ENCODE measurements at regions not wholly inside any gene's neighbourhood (a gene's known extent, or its start where the extent isn't known, plus 50 kb on each side); places are given as distances from the start of the nearest gene placed in this dataset.

DNA sequence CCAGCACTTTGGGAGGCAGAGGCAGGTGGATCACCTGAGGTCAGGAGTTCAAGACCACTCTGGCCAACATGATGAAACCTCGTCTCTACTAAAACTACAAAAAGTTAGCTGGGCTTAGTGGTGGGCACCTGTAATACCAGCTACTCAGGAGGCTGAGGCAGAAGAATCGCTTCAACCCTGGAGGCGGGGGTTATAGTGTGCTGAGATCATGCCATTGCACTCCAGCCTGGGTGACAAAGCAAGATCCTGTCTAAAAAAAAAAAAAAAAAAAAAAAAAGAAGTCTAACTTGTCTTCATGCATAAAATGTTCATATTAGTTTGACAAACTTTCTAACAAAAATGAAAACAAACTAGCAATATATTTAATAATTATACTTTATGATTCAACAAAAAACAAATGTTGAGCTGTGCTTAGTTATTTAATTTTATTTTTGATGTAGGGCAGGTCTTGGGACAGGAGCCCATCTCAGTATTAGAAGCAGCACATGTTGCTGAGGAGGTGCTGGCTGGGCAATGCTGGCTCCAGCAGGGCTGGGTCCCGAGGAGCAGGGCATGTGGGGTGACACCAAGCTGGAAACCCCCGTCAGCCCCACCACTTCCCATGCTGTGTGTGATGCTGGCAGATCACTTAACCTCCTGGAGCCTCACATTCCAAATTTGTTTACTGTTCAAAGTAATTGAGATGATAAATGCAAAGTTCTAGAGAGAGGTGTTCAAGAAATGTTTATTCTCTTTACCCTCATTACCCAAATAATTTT, 335.3 kb upstream of the KLF6 start:
- H3K4me3 Mint-ChIP-seq (ENCODE audit: unreplicated experiment): no peak overlapping the region
- no peak for DNase-seq (ENCODE audit: unreplicated experiment)
- intact Hi-C loops (cut with micrococcal nuclease): no loop called here
- H3K27me3 Mint-ChIP-seq (ENCODE audit: insufficient read depth, unreplicated experiment): peaks cover 11% of the 10 kb centered on the region
- TF ChIP-seq, protein P1, sequence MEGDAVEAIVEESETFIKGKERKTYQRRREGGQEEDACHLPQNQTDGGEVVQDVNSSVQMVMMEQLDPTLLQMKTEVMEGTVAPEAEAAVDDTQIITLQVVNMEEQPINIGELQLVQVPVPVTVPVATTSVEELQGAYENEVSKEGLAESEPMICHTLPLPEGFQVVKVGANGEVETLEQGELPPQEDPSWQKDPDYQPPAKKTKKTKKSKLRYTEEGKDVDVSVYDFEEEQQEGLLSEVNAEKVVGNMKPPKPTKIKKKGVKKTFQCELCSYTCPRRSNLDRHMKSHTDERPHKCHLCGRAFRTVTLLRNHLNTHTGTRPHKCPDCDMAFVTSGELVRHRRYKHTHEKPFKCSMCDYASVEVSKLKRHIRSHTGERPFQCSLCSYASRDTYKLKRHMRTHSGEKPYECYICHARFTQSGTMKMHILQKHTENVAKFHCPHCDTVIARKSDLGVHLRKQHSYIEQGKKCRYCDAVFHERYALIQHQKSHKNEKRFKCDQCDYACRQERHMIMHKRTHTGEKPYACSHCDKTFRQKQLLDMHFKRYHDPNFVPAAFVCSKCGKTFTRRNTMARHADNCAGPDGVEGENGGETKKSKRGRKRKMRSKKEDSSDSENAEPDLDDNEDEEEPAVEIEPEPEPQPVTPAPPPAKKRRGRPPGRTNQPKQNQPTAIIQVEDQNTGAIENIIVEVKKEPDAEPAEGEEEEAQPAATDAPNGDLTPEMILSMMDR (IDR thresholded peaks at IDR 0.05; ENCODE audit: unreplicated experiment): no peak
- H3K9me3 Mint-ChIP-seq (ENCODE audit: unreplicated experiment): peaks cover under 1% of the 10 kb centered on the region
- CTCF ChIA-PET: no interaction called here
- POLR2A ChIA-PET: interaction anchor here (1.1 kb wide), 1 partner anchor 11 kb away, joined by 3 read pairs; no protein-coding TSS in a partner anchor
- BruUV-seq (replicated peaks): no TSS peak
- no peaks in the 10 kb centered on the region for H3K4me1 Mint-ChIP-seq (ENCODE audit: insufficient read depth, unreplicated experiment)
- peaks cover 6% of the 10 kb centered on the region for H3K36me3 Mint-ChIP-seq (ENCODE audit: insufficient read depth, unreplicated experiment)
- no peak overlapping the region for H3K27ac Mint-ChIP-seq (ENCODE audit: low read depth, unreplicated experiment)

DNA sequence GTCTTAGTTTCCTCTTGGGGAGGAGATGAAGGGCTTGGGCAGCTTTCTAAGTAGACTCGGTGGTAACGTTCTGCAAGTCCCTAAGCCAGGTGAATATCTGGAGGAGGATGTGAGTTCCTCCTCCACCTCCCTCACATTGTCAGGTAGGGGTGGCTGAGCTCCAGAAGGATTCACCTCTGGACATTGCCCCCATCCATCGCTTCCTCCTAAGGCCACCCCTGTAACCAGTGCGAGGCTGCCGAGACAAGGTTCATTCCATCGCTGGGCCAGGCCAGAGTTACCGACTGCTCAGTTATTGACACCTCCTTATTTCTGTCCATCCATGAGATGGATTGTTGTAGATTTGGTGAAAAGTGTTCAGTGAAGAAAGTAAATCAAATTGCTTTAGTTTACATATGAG, 334.1 kb upstream of the KLF6 start:
- TF ChIP-seq, protein P1 (IDR thresholded peaks at IDR 0.05; ENCODE audit: unreplicated experiment): no peak
- no peak overlapping the region for H3K4me3 Mint-ChIP-seq (ENCODE audit: unreplicated experiment)
- H3K27me3 Mint-ChIP-seq (ENCODE audit: insufficient read depth, unreplicated experiment): peaks cover 11% of the 10 kb centered on the region
- DNase-seq (ENCODE audit: unreplicated experiment): no peak
- peaks cover 8% of the 10 kb centered on the region for H3K9me3 Mint-ChIP-seq (ENCODE audit: unreplicated experiment)
- no peak overlapping the region for H3K27ac Mint-ChIP-seq (ENCODE audit: low read depth, unreplicated experiment)
- BruUV-seq (replicated peaks): no TSS peak
- no peaks in the 10 kb centered on the region for H3K4me1 Mint-ChIP-seq (ENCODE audit: insufficient read depth, unreplicated experiment)
- POLR2A ChIA-PET: interaction anchor here (1.1 kb wide), 1 partner anchor 12 kb away, joined by 3 read pairs; no protein-coding TSS in a partner anchor
- CTCF ChIA-PET: no interaction called here
- no peaks in the 10 kb centered on the region for H3K36me3 Mint-ChIP-seq (ENCODE audit: insufficient read depth, unreplicated experiment)
- intact Hi-C loops (cut with micrococcal nuclease): no loop called here

DNA sequence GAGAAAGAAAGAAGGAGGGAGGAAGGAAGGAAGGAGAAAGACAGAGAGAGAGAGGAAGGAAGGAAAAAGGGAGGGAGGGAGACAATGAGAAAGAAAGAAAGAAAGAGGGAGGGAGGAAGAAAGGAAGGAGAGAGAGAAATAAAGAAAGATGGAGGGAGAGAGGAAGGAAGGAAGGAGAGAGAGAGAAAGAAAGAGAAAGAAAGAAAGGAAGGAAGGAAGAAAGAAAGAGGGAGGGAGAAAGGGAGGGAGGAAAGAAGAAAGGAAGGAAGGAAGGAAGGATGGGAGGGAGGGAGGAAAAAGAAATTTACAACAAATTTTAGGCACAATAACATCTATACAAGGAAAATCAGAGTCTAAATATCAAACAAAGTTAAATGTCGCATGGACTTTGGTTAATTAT, 332.6 kb upstream of the KLF6 start:
- Mint-ChIP-seq H3K27ac (ENCODE audit: low read depth, unreplicated experiment) (no peak overlapping the region), H3K4me3 (ENCODE audit: unreplicated experiment) (no peak overlapping the region), H3K9me3 (ENCODE audit: unreplicated experiment) (peaks cover 8% of the 10 kb centered on the region), H3K36me3 (ENCODE audit: insufficient read depth, unreplicated experiment) (no peaks in the 10 kb centered on the region), H3K27me3 (ENCODE audit: insufficient read depth, unreplicated experiment) (peaks cover 11% of the 10 kb centered on the region), H3K4me1 (ENCODE audit: insufficient read depth, unreplicated experiment) (no peaks in the 10 kb centered on the region)
- intact Hi-C loops (cut with micrococcal nuclease): no loop called here
- DNase-seq (ENCODE audit: unreplicated experiment): no peak
- ChIA-PET CTCF (no interaction called here), POLR2A (no interaction called here)
- no TSS peak for BruUV-seq (replicated peaks)
- TF ChIP-seq, protein P1 (IDR thresholded peaks at IDR 0.05; ENCODE audit: unreplicated experiment): no peak

DNA sequence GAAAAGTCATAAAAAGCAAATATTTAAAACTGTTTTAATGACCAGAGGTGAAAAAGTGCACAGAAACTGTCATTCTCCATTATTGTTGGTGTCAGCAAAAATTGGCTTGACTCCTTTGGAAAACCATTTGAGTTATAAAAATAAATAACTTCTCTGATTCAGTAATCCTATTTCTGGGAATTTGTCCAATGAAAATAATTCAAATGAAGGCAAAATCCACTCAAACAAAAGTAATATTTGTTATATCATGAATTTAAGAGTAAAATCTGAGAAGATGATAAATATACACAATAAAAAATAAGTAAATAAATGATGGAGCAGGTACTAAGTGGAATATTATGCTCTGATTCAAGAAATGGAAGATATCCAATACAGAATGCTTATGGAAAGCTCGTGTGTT, 326.6 kb upstream of the KLF6 start:
- Mint-ChIP-seq H3K27ac (ENCODE audit: low read depth, unreplicated experiment) (no peak overlapping the region), H3K4me3 (ENCODE audit: unreplicated experiment) (no peak overlapping the region)
- intact Hi-C loops (cut with micrococcal nuclease): no loop called here

More for the DNA sequence above, 326.6 kb upstream of the KLF6 start:
- BruUV-seq (replicated peaks): no TSS peak
- H3K27me3 Mint-ChIP-seq (ENCODE audit: insufficient read depth, unreplicated experiment): peaks cover 2% of the 10 kb centered on the region
- peaks cover 8% of the 10 kb centered on the region for H3K9me3 Mint-ChIP-seq (ENCODE audit: unreplicated experiment)
- ChIA-PET POLR2A (no interaction called here), CTCF (interaction anchor here (0.6 to 0.7 kb wide), 2 partner anchors 53 to 267 kb away, joined by 3 read pairs; no protein-coding TSS in a partner anchor)
- H3K36me3 Mint-ChIP-seq (ENCODE audit: insufficient read depth, unreplicated experiment): no peaks in the 10 kb centered on the region
- peak; percentile 26 for DNase-seq (ENCODE audit: unreplicated experiment)
- H3K4me1 Mint-ChIP-seq (ENCODE audit: insufficient read depth, unreplicated experiment): no peaks in the 10 kb centered on the region
- TF ChIP-seq, protein P1 (IDR thresholded peaks at IDR 0.05; ENCODE audit: unreplicated experiment): no peak
